ENCODE measurements at regions not wholly inside any gene's neighbourhood (a gene's known extent, or its start where the extent isn't known, plus 50 kb on each side); places are given as distances from the start of the nearest gene placed in this dataset.
"Not testable (repeated sequence)": the region's sequence is repeated elsewhere in the genome, so short reads cannot be mapped to it uniquely, and the experiment has no call there.

DNA sequence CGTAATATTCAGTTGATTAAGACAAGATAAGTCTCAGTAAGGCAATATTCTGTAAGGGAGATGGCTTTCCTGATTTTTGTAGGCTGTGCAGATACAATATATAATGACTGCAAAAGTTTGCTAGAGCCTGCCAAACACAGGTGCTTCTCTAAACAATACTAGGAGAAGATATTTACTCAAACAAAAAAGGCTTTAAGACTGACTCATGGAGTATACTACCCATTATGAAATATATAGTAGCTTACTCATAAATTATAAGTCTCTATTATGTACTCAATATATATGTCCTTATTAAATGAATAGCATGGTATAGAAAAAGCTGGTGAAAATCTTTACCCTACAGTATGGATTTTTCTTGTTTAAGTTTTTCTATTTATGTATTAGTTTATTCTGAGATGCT lies 93.2 kb upstream of the IL15 start:
- H3K27ac ChIP-seq, result no peak overlapping the region
- no peaks in the 10 kb centered on the region for H3K36me3 ChIP-seq (ENCODE audit: insufficient read depth, low read length)
- H3K9ac ChIP-seq (ENCODE audit: insufficient read length), result no peak overlapping the region
- DNase-seq (ENCODE audit: low read depth, low spot score), result no peak
- H3K4me3 ChIP-seq, result no peak overlapping the region
- TF ChIP-seq EZH2 (IDR thresholded peaks at IDR 0.05) (no peak), POLR2AphosphoS5 (IDR thresholded peaks at IDR 0.05; ENCODE audit: borderline replicate concordance, low read depth, low read length) (no peak), FOXP2 (optimal IDR thresholded peaks at IDR 0.05; ENCODE audit: control extremely low read depth, extremely low read length, insufficient read depth) (no peak)
- H3K9me3 ChIP-seq (ENCODE audit: low read depth, low read length), result no peaks in the 10 kb centered on the region

DNA sequence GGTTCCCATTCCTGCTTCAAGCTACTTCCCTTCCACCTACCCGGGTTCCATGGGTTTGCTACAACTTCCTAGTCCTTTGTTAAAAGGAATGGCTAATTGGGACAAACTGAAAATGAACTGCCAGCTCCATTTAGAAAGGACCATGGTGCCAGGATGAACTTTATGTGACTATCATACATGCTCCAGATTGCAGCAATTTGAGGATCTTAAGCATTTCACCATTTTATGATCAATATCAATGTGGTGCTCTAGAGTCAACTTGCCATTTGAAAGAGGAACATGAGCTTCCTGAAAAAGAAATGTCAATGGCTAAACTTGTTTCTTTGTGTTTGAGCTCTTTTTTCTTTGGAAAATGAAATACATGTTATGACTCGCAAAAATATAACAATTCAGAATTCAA lies 92.7 kb upstream of the IL15 start:
- Histone ChIP-seq H3K4me3 (no peak overlapping the region), H3K9me3 (ENCODE audit: low read depth, low read length) (no peaks in the 10 kb centered on the region), H3K27ac (no peak overlapping the region), H3K9ac (ENCODE audit: insufficient read length) (no peak overlapping the region), H3K36me3 (ENCODE audit: insufficient read depth, low read length) (no peaks in the 10 kb centered on the region)
- no peak for DNase-seq (ENCODE audit: low read depth, low spot score)
- TF ChIP-seq FOXP2 (optimal IDR thresholded peaks at IDR 0.05; ENCODE audit: control extremely low read depth, extremely low read length, insufficient read depth) (no peak), EZH2 (IDR thresholded peaks at IDR 0.05) (no peak), POLR2AphosphoS5 (IDR thresholded peaks at IDR 0.05; ENCODE audit: borderline replicate concordance, low read depth, low read length) (no peak)

DNA sequence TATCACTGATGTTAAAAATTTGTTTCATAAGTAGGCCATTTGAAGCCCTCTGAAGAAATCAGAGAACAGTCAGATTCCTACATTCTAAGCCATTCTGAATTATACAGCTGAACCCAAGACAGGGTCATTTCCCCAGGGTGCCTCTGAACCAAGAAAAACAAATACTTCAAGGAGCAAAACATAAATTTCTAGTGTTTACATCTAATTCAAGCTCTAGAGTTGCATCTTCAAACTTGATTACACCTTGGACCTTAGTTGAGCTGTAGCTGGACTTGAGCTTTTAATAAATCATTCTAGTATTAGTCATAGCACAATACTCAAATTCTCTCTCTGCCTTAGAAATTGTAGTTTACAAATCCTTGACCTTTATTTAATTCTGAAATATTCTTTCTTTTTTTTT lies 87.6 kb upstream of the IL15 start:
- TF ChIP-seq FOXP2 (optimal IDR thresholded peaks at IDR 0.05; ENCODE audit: control extremely low read depth, extremely low read length, insufficient read depth) (no peak), EZH2 (IDR thresholded peaks at IDR 0.05) (no peak), POLR2AphosphoS5 (IDR thresholded peaks at IDR 0.05; ENCODE audit: borderline replicate concordance, low read depth, low read length) (no peak)
- no peak for DNase-seq (ENCODE audit: low read depth, low spot score)
- Histone ChIP-seq H3K27ac (no peak overlapping the region), H3K9ac (ENCODE audit: insufficient read length) (no peak overlapping the region), H3K36me3 (ENCODE audit: insufficient read depth, low read length) (no peaks in the 10 kb centered on the region), H3K4me3 (no peak overlapping the region), H3K9me3 (ENCODE audit: low read depth, low read length) (no peaks in the 10 kb centered on the region)

DNA sequence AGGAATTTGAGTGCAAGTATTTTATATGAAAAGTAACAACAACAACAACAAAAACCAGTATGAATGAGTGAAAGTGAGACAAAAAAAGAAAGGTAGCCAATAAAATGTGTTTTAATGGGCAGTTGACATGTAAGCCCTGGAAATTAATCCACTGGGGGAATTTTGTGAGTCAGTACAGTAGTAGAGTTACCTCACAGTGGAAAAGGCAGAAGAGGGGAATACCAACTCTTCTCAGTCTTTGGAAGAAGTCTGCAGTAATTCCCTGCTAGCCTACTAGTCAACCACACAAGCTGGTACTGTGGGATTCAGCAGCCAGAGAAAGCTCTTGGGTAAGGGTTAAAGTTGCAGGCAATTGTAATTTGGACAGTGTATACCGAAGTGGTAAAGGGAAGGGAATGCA lies 76.3 kb upstream of the IL15 start:
- H3K4me3 ChIP-seq, result no peak overlapping the region
- no peak overlapping the region for H3K27ac ChIP-seq
- TF ChIP-seq POLR2AphosphoS5 (IDR thresholded peaks at IDR 0.05; ENCODE audit: borderline replicate concordance, low read depth, low read length) (no peak), FOXP2 (optimal IDR thresholded peaks at IDR 0.05; ENCODE audit: control extremely low read depth, extremely low read length, insufficient read depth) (no peak), EZH2 (IDR thresholded peaks at IDR 0.05) (no peak)
- H3K9ac ChIP-seq (ENCODE audit: insufficient read length), result no peak overlapping the region
- H3K36me3 ChIP-seq (ENCODE audit: insufficient read depth, low read length), result no peaks in the 10 kb centered on the region
- no peaks in the 10 kb centered on the region for H3K9me3 ChIP-seq (ENCODE audit: low read depth, low read length)
- DNase-seq (ENCODE audit: low read depth, low spot score), result no peak

DNA sequence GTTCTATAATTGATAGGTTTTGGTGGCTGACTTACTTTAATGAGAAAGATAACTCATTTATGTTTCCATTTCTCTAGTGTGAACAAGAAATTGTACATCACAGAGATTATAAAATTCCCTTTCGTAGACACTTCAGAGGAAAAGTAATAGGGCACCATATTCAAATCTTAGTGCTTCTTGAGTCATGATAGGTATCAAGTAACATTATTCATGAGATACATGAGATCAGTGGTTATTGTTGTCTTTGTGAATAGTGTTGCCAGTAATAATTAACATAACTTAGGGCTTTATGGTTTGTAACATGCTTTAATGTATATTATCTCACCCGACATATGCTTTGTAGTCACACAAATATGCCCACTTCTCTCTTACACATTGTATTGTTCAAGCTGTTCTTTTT lies 73.7 kb upstream of the IL15 start:
- Histone ChIP-seq H3K9me3 (ENCODE audit: low read depth, low read length) (no peaks in the 10 kb centered on the region), H3K27ac (no peak overlapping the region), H3K9ac (ENCODE audit: insufficient read length) (no peak overlapping the region), H3K36me3 (ENCODE audit: insufficient read depth, low read length) (no peaks in the 10 kb centered on the region), H3K4me3 (no peak overlapping the region)
- DNase-seq (ENCODE audit: low read depth, low spot score), result no peak
- TF ChIP-seq FOXP2 (optimal IDR thresholded peaks at IDR 0.05; ENCODE audit: control extremely low read depth, extremely low read length, insufficient read depth) (no peak), EZH2 (IDR thresholded peaks at IDR 0.05) (no peak), POLR2AphosphoS5 (IDR thresholded peaks at IDR 0.05; ENCODE audit: borderline replicate concordance, low read depth, low read length) (no peak)

DNA sequence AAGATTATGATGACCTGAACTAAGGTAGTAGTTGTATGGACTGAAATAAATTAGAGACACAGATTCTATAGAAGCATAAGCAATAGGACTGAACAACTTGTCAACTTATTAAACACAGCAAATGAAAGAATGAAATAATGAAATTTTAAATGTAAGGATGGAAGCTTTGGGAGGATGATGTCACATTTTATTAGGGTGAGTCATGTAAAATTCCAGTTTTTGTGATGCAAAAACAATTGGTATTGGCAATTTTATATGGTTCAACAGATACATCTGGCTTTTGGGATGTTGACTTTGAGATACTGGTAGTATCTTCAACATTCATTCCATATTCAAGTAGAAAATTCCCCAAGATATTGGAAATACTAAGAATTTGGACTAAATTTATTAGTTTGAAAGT lies 72.7 kb upstream of the IL15 start:
- Histone ChIP-seq H3K9me3 (ENCODE audit: low read depth, low read length) (no peaks in the 10 kb centered on the region), H3K4me3 (no peak overlapping the region), H3K9ac (ENCODE audit: insufficient read length) (no peak overlapping the region), H3K27ac (no peak overlapping the region), H3K36me3 (ENCODE audit: insufficient read depth, low read length) (no peaks in the 10 kb centered on the region)
- no peak for DNase-seq (ENCODE audit: low read depth, low spot score)
- TF ChIP-seq EZH2 (IDR thresholded peaks at IDR 0.05) (no peak), POLR2AphosphoS5 (IDR thresholded peaks at IDR 0.05; ENCODE audit: borderline replicate concordance, low read depth, low read length) (no peak), FOXP2 (optimal IDR thresholded peaks at IDR 0.05; ENCODE audit: control extremely low read depth, extremely low read length, insufficient read depth) (no peak)

DNA sequence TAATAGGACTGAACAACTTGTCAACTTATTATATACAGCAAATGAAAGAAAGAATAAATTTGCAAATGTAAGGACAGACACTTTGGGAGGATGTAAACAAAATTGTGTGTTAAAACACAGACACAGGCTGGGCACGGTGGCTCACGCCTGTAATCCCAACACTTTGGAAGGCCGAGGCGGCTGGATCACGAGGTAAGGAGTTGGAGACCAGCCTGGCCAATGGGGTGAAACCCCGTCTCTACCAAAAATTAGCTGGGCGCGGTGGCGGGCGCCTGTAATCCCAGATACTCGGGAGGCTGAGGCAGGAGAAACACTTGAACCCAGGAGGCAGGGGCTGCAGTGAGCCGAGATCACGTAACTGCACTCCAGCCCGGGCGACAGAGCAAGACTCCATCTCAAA lies 71.4 kb upstream of the IL15 start:
- H3K4me3 ChIP-seq; H3K9me3 ChIP-seq (ENCODE audit: low read depth, low read length); DNase-seq (ENCODE audit: low read depth, low spot score); H3K9ac ChIP-seq (ENCODE audit: insufficient read length); H3K27ac ChIP-seq; H3K36me3 ChIP-seq (ENCODE audit: insufficient read depth, low read length): not testable (repeated sequence)

DNA sequence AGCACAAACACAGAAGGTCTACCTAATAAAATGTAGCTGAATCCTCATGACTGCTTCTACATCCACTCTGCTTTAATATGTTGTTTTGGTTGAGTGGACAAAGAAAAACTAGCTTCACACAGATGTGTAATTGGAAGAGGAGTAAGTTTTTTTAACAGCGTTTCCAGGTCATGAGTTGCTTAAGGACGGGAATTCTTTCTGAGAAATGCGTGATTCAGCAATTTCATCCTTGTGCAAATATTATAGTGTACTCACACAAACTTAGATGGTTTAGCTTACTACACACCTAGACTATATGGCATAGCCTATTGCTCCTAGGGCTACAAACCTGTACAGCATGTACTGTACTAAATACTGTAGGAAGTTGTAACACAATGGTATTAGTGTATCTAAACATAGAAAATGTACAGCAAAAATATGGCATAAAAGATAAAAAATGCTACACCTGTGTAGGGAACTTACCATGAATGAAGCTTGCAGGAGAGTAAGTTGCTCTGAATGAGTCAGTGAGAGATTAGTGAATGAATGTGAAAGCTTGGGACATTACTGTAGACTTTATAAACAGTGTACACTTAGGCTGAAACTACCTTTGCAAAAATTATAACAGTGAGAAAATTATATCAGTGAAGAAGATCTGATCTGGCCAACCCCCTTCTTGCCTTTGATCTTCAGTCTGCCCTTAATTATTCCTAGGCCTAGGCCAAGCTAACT lies 70.8 kb upstream of the IL15 start:
- no peaks in the 10 kb centered on the region for H3K9me3 ChIP-seq (ENCODE audit: low read depth, low read length)
- no peak for TF ChIP-seq EZH2 (IDR thresholded peaks at IDR 0.05)
- TF ChIP-seq FOXP2 (optimal IDR thresholded peaks at IDR 0.05; ENCODE audit: control extremely low read depth, extremely low read length, insufficient read depth), result no peak
- TF ChIP-seq POLR2AphosphoS5 (IDR thresholded peaks at IDR 0.05; ENCODE audit: borderline replicate concordance, low read depth, low read length), result no peak
- no peak overlapping the region for H3K9ac ChIP-seq (ENCODE audit: insufficient read length)
- H3K36me3 ChIP-seq (ENCODE audit: insufficient read depth, low read length), result no peaks in the 10 kb centered on the region
- no peak for DNase-seq (ENCODE audit: low read depth, low spot score)
- H3K27ac ChIP-seq, result no peak overlapping the region
- H3K4me3 ChIP-seq, result no peak overlapping the region

DNA sequence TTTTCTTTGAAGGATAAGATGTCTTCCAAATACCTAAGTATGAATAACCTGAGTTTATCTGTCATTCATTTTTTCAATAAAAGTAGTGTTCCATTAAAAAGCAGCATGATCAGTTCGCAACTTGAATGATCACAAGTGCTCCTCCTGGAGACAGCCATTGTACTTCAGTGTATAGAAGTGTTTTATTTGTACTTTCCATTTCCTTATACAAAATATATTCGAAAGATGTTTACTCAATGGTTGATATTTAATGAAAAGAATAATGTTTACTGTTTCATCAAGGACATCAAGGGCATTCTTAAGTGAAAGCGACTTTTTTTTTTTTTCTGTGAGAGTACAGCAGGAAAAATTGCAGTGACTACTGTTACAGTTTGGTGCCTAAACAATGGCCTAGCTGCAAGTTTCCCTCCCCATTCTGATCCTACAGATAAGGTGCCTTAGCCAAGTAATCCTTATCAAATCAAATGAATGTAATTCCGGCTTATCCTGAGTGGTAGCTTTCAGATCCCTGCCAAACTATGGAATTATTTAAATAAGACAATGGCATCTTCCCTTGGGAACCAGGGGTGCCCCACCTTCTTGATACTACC lies 69.0 kb upstream of the IL15 start:
- TF ChIP-seq EZH2 (IDR thresholded peaks at IDR 0.05) (no peak), FOXP2 (optimal IDR thresholded peaks at IDR 0.05; ENCODE audit: control extremely low read depth, extremely low read length, insufficient read depth) (no peak), POLR2AphosphoS5 (IDR thresholded peaks at IDR 0.05; ENCODE audit: borderline replicate concordance, low read depth, low read length) (no peak)
- H3K9ac ChIP-seq (ENCODE audit: insufficient read length), result no peak overlapping the region
- H3K27ac ChIP-seq, result no peak overlapping the region
- no peak for DNase-seq (ENCODE audit: low read depth, low spot score)
- no peaks in the 10 kb centered on the region for H3K36me3 ChIP-seq (ENCODE audit: insufficient read depth, low read length)
- H3K4me3 ChIP-seq, result no peak overlapping the region
- no peaks in the 10 kb centered on the region for H3K9me3 ChIP-seq (ENCODE audit: low read depth, low read length)

Measured in SK-N-MC (cell line).